WTC11 (cell line): ENCODE measurements at regions not wholly inside any gene's neighbourhood (a gene's known extent, or its start where the extent isn't known, plus 50 kb on each side); places are given as distances from the start of the nearest gene placed in this dataset.

Experiments
- CTCF ChIP-seq: fragments of 200-600 bp; IDR thresholded peaks from 2 replicates; pipeline ENCODE4 v1.8.0; 2022; ENCODE audit warnings: antibody characterized with exemption
- ESRRA ChIP-seq: sonication (generic); formaldehyde crosslinking; IDR thresholded peaks from 2 replicates; pipeline ENCODE4 v1.8.1; 2022; ENCODE audit warnings: mild to moderate bottlenecking, missing genetic modification reagents, borderline replicate concordance
- MAX ChIP-seq: sonication (generic); formaldehyde crosslinking; IDR thresholded peaks from 2 replicates; pipeline ENCODE4 v1.8.0; 2022; ENCODE audit warnings: mild to moderate bottlenecking, missing genetic modification reagents
- NFATC4 ChIP-seq: fragments of 250-450 bp; sonication (Bioruptor Pico); IDR thresholded peaks from 2 replicates; pipeline ENCODE4 v1.9.0; 2021; ENCODE audit warnings: mild to moderate bottlenecking
- NFYB ChIP-seq: sonication (generic); formaldehyde crosslinking; conservative IDR thresholded peaks from 2 replicates; pipeline ENCODE4 v1.8.0; 2022; ENCODE audit warnings: low read depth, missing genetic modification reagents
- TP53 ChIP-seq: sonication (generic); formaldehyde crosslinking; IDR thresholded peaks from 2 replicates; pipeline ENCODE4 v1.8.1; 2023; ENCODE audit warnings: mild to moderate bottlenecking, missing genetic modification reagents
- USF2 ChIP-seq: sonication (generic); formaldehyde crosslinking; IDR thresholded peaks from 2 replicates; pipeline ENCODE4 v1.8.1; 2023; ENCODE audit warnings: mild to moderate bottlenecking, missing genetic modification reagents, moderate library complexity
- ZNF121 ChIP-seq: sonication (generic); formaldehyde crosslinking; IDR thresholded peaks from 2 replicates; pipeline ENCODE4 v1.8.0; 2023; ENCODE audit warnings: missing genetic modification reagents
- ZNF425 ChIP-seq: fragments of 250-450 bp; sonication (Bioruptor Pico); conservative IDR thresholded peaks from 2 replicates; pipeline ENCODE4 v1.9.0; 2021; ENCODE audit warnings: mild to moderate bottlenecking

- no peak for TF ChIP-seq CTCF
- TF ChIP-seq MAX (CRISPR knock-in tag) = no peak
- no peak for TF ChIP-seq ZNF121
- TF ChIP-seq USF2 (CRISPR knock-in tag) = no peak
- TF ChIP-seq TP53 = no peak
- no peak for TF ChIP-seq ESRRA (CRISPR knock-in tag)
- no peak for TF ChIP-seq NFYB
- no peak for TF ChIP-seq NFATC4 (CRISPR knock-in tag)
- no peak for TF ChIP-seq ZNF425 (CRISPR knock-in tag)
Observed at GRCh38 chr9:129507805-129508204, 113.1 kb downstream of the C9orf50 start.
